Globus pallidus (tissue), 1 donor: ENCODE measurements at regions not wholly inside any gene's neighbourhood (a gene's known extent, or its start where the extent isn't known, plus 50 kb on each side); places are given as distances from the start of the nearest gene placed in this dataset.

Experiments
- DNase-seq: peaks from one replicate; pipeline ENCODE4 v3.0.0-alpha.2; 2015; ENCODE audit warnings: low spot score

GRCh38 chr6:105907991-105908390 lies 178.1 kb upstream of the PRDM1 start:
- DNase-seq = no peak

- DNase-seq = no peak
Observed at GRCh38 chr6:105907301-105907700, 178.8 kb upstream of the PRDM1 start.

GRCh38 chr6:105902401-105903031 lies 183.6 kb upstream of the PRDM1 start:
- DNase-seq = no peak

- DNase-seq = no peak
Observed at GRCh38 chr6:105901583-105901982, 184.6 kb upstream of the PRDM1 start.

- no peak for DNase-seq
Observed at GRCh38 chr6:105900125-105900937, 185.8 kb upstream of the PRDM1 start.

GRCh38 chr6:105898286-105898685 lies 187.8 kb upstream of the PRDM1 start:
- DNase-seq = no peak

GRCh38 chr6:105897131-105897530 lies 189.0 kb upstream of the PRDM1 start:
- DNase-seq = no peak

- DNase-seq = no peak
Observed at GRCh38 chr6:105896821-105897095, 189.4 kb upstream of the PRDM1 start.

- DNase-seq = no peak
Observed at GRCh38 chr6:105896052-105896820, 189.9 kb upstream of the PRDM1 start.

GRCh38 chr6:105894556-105894955 lies 191.6 kb upstream of the PRDM1 start:
- DNase-seq = no peak

- no peak for DNase-seq
Observed at GRCh38 chr6:105893741-105894140, 192.4 kb upstream of the PRDM1 start.

- DNase-seq = no peak
Observed at GRCh38 chr6:105892577-105893262, 193.4 kb upstream of the PRDM1 start.

- no peak for DNase-seq
Observed at GRCh38 chr6:105890521-105891244, 195.5 kb upstream of the PRDM1 start.

- DNase-seq = no peak
Observed at GRCh38 chr6:105889902-105890301, 196.2 kb upstream of the PRDM1 start.

GRCh38 chr6:105886814-105887544 lies 199.2 kb upstream of the PRDM1 start:
- DNase-seq = no peak

- DNase-seq = no peak
Observed at GRCh38 chr6:105886066-105886813, 199.9 kb upstream of the PRDM1 start.

GRCh38 chr6:105884426-105884825 lies 201.7 kb upstream of the PRDM1 start:
- DNase-seq = no peak

GRCh38 chr6:105884011-105884410 lies 202.1 kb upstream of the PRDM1 start:
- no peak for DNase-seq

GRCh38 chr6:105882828-105883227 lies 203.3 kb upstream of the PRDM1 start:
- no peak for DNase-seq

GRCh38 chr6:105882121-105882803 lies 203.9 kb upstream of the PRDM1 start:
- no peak for DNase-seq
